ENCODE measurements at regions not wholly inside any gene's neighbourhood (a gene's known extent, or its start where the extent isn't known, plus 50 kb on each side); places are given as distances from the start of the nearest gene placed in this dataset.

DNA sequence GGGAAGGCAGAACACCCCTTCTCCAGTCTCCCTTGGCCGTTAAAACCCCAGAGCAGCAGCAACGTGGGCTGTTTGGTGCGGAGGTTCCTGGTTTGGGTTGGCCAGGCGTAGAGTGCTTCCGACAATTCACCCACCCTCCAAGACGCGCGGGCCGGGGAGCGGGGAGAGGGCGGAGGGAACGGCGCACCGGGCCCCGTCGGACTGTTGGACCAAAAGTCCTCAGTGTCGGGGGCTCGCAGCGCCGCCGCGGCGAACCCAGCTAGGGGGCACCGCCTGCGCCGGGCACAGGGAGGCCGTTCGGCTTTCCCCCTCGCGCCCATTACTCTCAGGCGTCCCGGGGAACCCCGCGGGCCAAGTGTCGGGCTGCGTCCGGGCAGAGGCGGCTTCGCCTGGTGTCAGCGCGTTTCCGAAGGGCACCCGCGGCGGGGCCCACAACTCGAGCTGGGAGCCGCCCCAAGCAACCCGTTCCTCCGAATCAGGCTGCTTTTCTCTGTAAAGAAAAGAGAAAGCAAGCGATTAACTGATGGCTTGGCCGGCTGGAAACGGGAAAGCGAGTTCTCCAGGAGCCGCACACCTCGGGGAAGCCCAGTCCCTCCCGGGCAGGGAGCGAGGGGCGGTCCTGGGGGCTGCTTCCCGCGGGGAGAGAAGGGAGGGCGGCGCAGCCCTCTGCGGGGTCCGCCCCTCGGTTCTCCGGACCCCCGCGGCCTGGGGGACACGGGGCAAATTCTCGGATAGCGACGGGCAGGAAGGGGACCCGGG, 145.5 kb downstream of the ERCC6L2 start:
- peaks cover 48% of the 10 kb centered on the region for H3K27me3 ChIP-seq
- in situ Hi-C loops (cut with MboI; ENCODE audit: low pct_ligation_motif_present in 1 of 4, low pct_unique_long_range_greater_than_20kb in 1 of 4, low sequenced_read_pairs in 3 of 4), result no loop called here

DNA sequence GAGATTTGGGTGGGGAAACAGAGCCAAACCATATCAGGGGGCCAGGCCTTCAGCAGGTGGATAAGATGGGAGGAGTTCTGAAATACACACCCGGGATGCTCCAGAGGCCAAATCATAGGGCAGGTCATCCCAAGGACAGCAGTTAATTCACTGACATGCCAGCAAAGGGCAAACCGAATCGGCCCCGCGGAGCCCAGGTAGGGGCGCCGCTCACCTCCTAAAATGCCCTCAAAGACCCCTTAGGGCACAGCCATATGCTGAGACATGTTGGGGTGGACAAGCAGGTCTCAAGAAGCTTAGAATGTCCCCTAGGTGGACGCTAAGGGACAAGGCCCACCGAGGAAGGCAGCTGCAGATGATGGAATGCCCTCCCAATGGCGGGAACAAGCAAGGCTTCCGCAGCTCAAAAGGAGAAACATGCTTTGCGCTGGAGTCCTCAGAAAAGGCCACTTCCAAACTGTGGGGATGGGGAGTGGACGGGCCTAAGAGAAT, 144.9 kb downstream of the ERCC6L2 start:
- WGBS, 2 donors (ENCODE audit: low coverage in 1 of 2), result 61% methylated on average over 13 of the region's 13 CpGs; no CpG with 5 or more reads in 1 of the 2 donors
- Histone ChIP-seq H3K36me3 (no peaks in the 10 kb centered on the region), H3K4me3 (peak overlapping the region in 3 of 4 donors; percentile 35 to 73 (median 44)), H3K27me3 (peaks cover 46% of the 10 kb centered on the region), H3K9me3 (no peaks in the 10 kb centered on the region), H3K4me1 (peaks cover 0 to 22% (median 18%) of the 10 kb centered on the region in 4 donors), H3K27ac (peak overlapping the region; percentile 55 to 84 (median 72))
- in situ Hi-C loops (cut with MboI; ENCODE audit: low pct_ligation_motif_present in 1 of 4, low pct_unique_long_range_greater_than_20kb in 1 of 4, low sequenced_read_pairs in 3 of 4), result no loop called here
- no peak for DNase-seq
- TF ChIP-seq POLR2AphosphoS5 (IDR thresholded peaks at IDR 0.05) (no peak), POLR2A (IDR thresholded peaks at IDR 0.05) (no peak), EP300 (IDR thresholded peaks at IDR 0.05; ENCODE audit: low read depth) (no peak)
- TF ChIP-seq, protein P1, sequence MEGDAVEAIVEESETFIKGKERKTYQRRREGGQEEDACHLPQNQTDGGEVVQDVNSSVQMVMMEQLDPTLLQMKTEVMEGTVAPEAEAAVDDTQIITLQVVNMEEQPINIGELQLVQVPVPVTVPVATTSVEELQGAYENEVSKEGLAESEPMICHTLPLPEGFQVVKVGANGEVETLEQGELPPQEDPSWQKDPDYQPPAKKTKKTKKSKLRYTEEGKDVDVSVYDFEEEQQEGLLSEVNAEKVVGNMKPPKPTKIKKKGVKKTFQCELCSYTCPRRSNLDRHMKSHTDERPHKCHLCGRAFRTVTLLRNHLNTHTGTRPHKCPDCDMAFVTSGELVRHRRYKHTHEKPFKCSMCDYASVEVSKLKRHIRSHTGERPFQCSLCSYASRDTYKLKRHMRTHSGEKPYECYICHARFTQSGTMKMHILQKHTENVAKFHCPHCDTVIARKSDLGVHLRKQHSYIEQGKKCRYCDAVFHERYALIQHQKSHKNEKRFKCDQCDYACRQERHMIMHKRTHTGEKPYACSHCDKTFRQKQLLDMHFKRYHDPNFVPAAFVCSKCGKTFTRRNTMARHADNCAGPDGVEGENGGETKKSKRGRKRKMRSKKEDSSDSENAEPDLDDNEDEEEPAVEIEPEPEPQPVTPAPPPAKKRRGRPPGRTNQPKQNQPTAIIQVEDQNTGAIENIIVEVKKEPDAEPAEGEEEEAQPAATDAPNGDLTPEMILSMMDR (IDR thresholded peaks at IDR 0.05), result no peak
- intact Hi-C loops (cut with DNase I; ENCODE audit: low total_unique reads), result no loop called here

More for the DNA sequence above, 145.5 kb downstream of the ERCC6L2 start:
- WGBS, 2 donors (ENCODE audit: low coverage in 1 of 2), result 1% methylated on average over 62 of the region's 73 CpGs; no CpG with 5 or more reads in 1 of the 2 donors
- no peaks in the 10 kb centered on the region for H3K9me3 ChIP-seq
- TF ChIP-seq, protein P1 (IDR thresholded peaks at IDR 0.05), result no peak
- peak; percentile 27 for TF ChIP-seq POLR2A (IDR thresholded peaks at IDR 0.05)
- peak in 1 of 3 donors; percentile 33 for TF ChIP-seq POLR2AphosphoS5 (IDR thresholded peaks at IDR 0.05)
- no peak for TF ChIP-seq EP300 (IDR thresholded peaks at IDR 0.05; ENCODE audit: low read depth)
- intact Hi-C loops (cut with DNase I; ENCODE audit: low total_unique reads), result no loop called here
- H3K27ac ChIP-seq, result peak overlapping the region; percentile 55 to 84 (median 72)
- peaks cover 0 to 22% (median 18%) of the 10 kb centered on the region in 4 donors for H3K4me1 ChIP-seq
- peak overlapping the region; percentile 25 to 73 (median 40) for H3K4me3 ChIP-seq
- H3K36me3 ChIP-seq, result no peaks in the 10 kb centered on the region
- peak; percentile 33 for DNase-seq

Small RNAs in the stretch of these regions (small RNA-seq; reads per million reads assigned to genes)
- gene RF00019, result 0 reads per million in 4 donors
